ENCODE measurements at regions not wholly inside any gene's neighbourhood (a gene's known extent, or its start where the extent isn't known, plus 50 kb on each side); places are given as distances from the start of the nearest gene placed in this dataset.

GRCh38 chr2:79453918-79454317, 58.9 kb upstream of the CTNNA2 start:
- no peak for DNase-seq

GRCh38 chr2:79452651-79453050, 60.2 kb upstream of the CTNNA2 start:
- DNase-seq: no peak

- DNase-seq: no peak
Measured at GRCh38 chr2:79447463-79447862, 65.4 kb upstream of the CTNNA2 start.

GRCh38 chr2:79446313-79446712, 66.5 kb upstream of the CTNNA2 start:
- no peak for DNase-seq

- DNase-seq: no peak
Measured at GRCh38 chr2:79437433-79438267, 75.2 kb upstream of the CTNNA2 start.

GRCh38 chr2:79434362-79434761, 78.5 kb upstream of the CTNNA2 start:
- DNase-seq: no peak

- DNase-seq: no peak
Measured at GRCh38 chr2:79432731-79433146, 80.1 kb upstream of the CTNNA2 start.

GRCh38 chr2:79428745-79429144, 84.1 kb upstream of the CTNNA2 start:
- DNase-seq: no peak

GRCh38 chr2:79414690-79415089, 98.2 kb upstream of the CTNNA2 start:
- DNase-seq: no peak

GRCh38 chr2:79394485-79394859, 118.4 kb upstream of the CTNNA2 start:
- no peak for DNase-seq

- DNase-seq: no peak
Measured at GRCh38 chr2:79393806-79394484, 118.9 kb upstream of the CTNNA2 start.

GRCh38 chr2:79393107-79393685, 119.7 kb upstream of the CTNNA2 start:
- DNase-seq: no peak

GRCh38 chr2:79389481-79389880, 123.4 kb upstream of the CTNNA2 start:
- no peak for DNase-seq

GRCh38 chr2:79388024-79388423, 124.8 kb upstream of the CTNNA2 start:
- no peak for DNase-seq

- DNase-seq: no peak
Measured at GRCh38 chr2:79387431-79387830, 125.4 kb upstream of the CTNNA2 start.

GRCh38 chr2:79383681-79384080, 129.2 kb upstream of the CTNNA2 start:
- no peak for DNase-seq

GRCh38 chr2:79375817-79376216, 137.0 kb upstream of the CTNNA2 start:
- no peak for DNase-seq

- no peak for DNase-seq
Measured at GRCh38 chr2:79373358-79374130, 139.3 kb upstream of the CTNNA2 start.

- no peak for DNase-seq
Measured at GRCh38 chr2:79370976-79371538, 141.8 kb upstream of the CTNNA2 start.

- DNase-seq: no peak
Measured at GRCh38 chr2:79369127-79369526, 143.7 kb upstream of the CTNNA2 start.

GRCh38 chr2:79368116-79368630, 144.7 kb upstream of the CTNNA2 start:
- no peak for DNase-seq

- no peak for DNase-seq
Measured at GRCh38 chr2:79359419-79359818, 153.4 kb upstream of the CTNNA2 start.

GRCh38 chr2:79355569-79355968, 157.3 kb upstream of the CTNNA2 start:
- no peak for DNase-seq

All from COR-L47 (cell line).